ENCODE measurements at regions not wholly inside any gene's neighbourhood (a gene's known extent, or its start where the extent isn't known, plus 50 kb on each side); places are given as distances from the start of the nearest gene placed in this dataset.

- Histone ChIP-seq H2BK15ac (ENCODE audit: low read depth, low read length) (no peak overlapping the region), H3K9me3 (ENCODE audit: control insufficient read depth, low read depth, low read length) (no peaks in the 10 kb centered on the region), H3K23me2 (ENCODE audit: insufficient read length, low read depth, low read length, poor library complexity, severe bottlenecking) (no peaks in the 10 kb centered on the region), H3T11ph (ENCODE audit: low read length) (no peak overlapping the region), H4K20me1 (ENCODE audit: control insufficient read depth, insufficient read depth, insufficient read length) (no peaks in the 10 kb centered on the region), H3K27me3 (ENCODE audit: insufficient read depth, low read length) (no peaks in the 10 kb centered on the region), H3K18ac (ENCODE audit: insufficient read length, low read depth, low read length) (no peak overlapping the region), H4K5ac (ENCODE audit: insufficient read length, low read depth, low read length) (no peak overlapping the region), H3K27ac (ENCODE audit: insufficient read length, low read depth, low read length) (no peak overlapping the region), H3K4ac (ENCODE audit: low read depth, low read length) (no peak overlapping the region), H3K9ac (ENCODE audit: extremely low read depth, insufficient read length, low read length) (no peak overlapping the region), H3K14ac (ENCODE audit: insufficient read depth, low read length) (no peak overlapping the region), H3K56ac (ENCODE audit: insufficient read length, low read depth, low read length) (no peak overlapping the region), H3K23ac (ENCODE audit: insufficient read length, low read depth, low read length) (no peak overlapping the region), H4K91ac (ENCODE audit: insufficient read length, low read depth, low read length) (no peak overlapping the region), H2BK20ac (ENCODE audit: low read depth, low read length, poor library complexity, severe bottlenecking) (no peak overlapping the region), H2BK120ac (ENCODE audit: low read depth, low read length, poor library complexity, severe bottlenecking) (no peak overlapping the region), H2AFZ (ENCODE audit: low read length) (no peak overlapping the region), H4K8ac (replicated peaks; ENCODE audit: insufficient read length, low read depth, low read length) (no peak overlapping the region), H2BK12ac (ENCODE audit: insufficient read length, low read depth, low read length) (no peak overlapping the region), H2BK5ac (ENCODE audit: insufficient read length, low read length) (no peak overlapping the region), H3K79me2 (ENCODE audit: insufficient read depth, low read length) (no peaks in the 10 kb centered on the region), H3K4me1 (ENCODE audit: insufficient read depth, low read length) (no peaks in the 10 kb centered on the region), H2AK5ac (ENCODE audit: insufficient read length, low read length) (no peak overlapping the region), H3K4me2 (ENCODE audit: insufficient read depth, insufficient read length, low read length) (no peak overlapping the region), H3K79me1 (ENCODE audit: insufficient read depth, low read depth, low read length, poor library complexity, severe bottlenecking) (no peaks in the 10 kb centered on the region)
- H3K27ac Mint-ChIP-seq, result no peak overlapping the region; a peak in 1 of 7 replicates
- TF ChIP-seq, protein P1, sequence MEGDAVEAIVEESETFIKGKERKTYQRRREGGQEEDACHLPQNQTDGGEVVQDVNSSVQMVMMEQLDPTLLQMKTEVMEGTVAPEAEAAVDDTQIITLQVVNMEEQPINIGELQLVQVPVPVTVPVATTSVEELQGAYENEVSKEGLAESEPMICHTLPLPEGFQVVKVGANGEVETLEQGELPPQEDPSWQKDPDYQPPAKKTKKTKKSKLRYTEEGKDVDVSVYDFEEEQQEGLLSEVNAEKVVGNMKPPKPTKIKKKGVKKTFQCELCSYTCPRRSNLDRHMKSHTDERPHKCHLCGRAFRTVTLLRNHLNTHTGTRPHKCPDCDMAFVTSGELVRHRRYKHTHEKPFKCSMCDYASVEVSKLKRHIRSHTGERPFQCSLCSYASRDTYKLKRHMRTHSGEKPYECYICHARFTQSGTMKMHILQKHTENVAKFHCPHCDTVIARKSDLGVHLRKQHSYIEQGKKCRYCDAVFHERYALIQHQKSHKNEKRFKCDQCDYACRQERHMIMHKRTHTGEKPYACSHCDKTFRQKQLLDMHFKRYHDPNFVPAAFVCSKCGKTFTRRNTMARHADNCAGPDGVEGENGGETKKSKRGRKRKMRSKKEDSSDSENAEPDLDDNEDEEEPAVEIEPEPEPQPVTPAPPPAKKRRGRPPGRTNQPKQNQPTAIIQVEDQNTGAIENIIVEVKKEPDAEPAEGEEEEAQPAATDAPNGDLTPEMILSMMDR (conservative IDR thresholded peaks at IDR 0.05), result no peak
- peaks cover 32% of the 10 kb centered on the region for H3K27me3 Mint-ChIP-seq (ENCODE audit: low read depth)
- no peaks in the 10 kb centered on the region; a peak in 1 of 5 replicates for H3K9me3 Mint-ChIP-seq
- DNase-seq, result no peak
- no CpG with 5 or more reads among the region's 3 CpGs for WGBS (ENCODE audit: extremely low coverage, insufficient read length, low lambda C conversion rate)
- H3K36me3 Mint-ChIP-seq (ENCODE audit: insufficient read depth in 1 of 3, low read depth in 3 of 3), result no peaks in the 10 kb centered on the region; a peak in 1 of 7 replicates
- H3K4me3 Mint-ChIP-seq, result no peak overlapping the region
- H3K4me1 Mint-ChIP-seq, result no peaks in the 10 kb centered on the region
These were observed 144.3 kb upstream of the GSC start for GRCh38 chr14:94914191-94914590.

Measured in H9 (cell line).